BJ (cell line): ENCODE measurements at regions not wholly inside any gene's neighbourhood (a gene's known extent, or its start where the extent isn't known, plus 50 kb on each side); places are given as distances from the start of the nearest gene placed in this dataset.
A peak's percentile ranks its signal among the peaks of the same experiment; 100 is the strongest.

Source experiments
- CTCF ChIA-PET: fragments of 350-600 bp; formaldehyde crosslinking; extraction: SDS; loops from one replicate; lab custom pipeline; 2021; ENCODE audit warnings: antibody characterized with exemption, inconsistent platforms; lab: Yijun Ruan, JAX
- POLR2A ChIA-PET: fragments of 300-600 bp; sonication (Branson Sonifier 250); formaldehyde crosslinking; extraction: SDS; loops from one replicate; lab custom pipeline; 2021; ENCODE audit warnings: antibody characterized with exemption; lab: Charles Lee
- DNase-seq: peaks from one replicate; pipeline ENCODE4 v3.0.0-alpha.2; 2011; ENCODE audit warnings: low read depth
- H3K27me3 ChIP-seq: 2 replicates; pipeline ENCODE4 v1.6.0; 2011; ENCODE audit warnings: low read length; ENCODE audit not compliant: control insufficient read depth, insufficient read depth
- H3K36me3 ChIP-seq: 2 replicates; pipeline ENCODE4 v1.5.1; 2011; ENCODE audit warnings: low read length; ENCODE audit not compliant: control insufficient read depth, insufficient read depth
- H3K4me3 ChIP-seq: 2 replicates; pipeline ENCODE4 v1.5.1; 2011; ENCODE audit warnings: low read depth, mild to moderate bottlenecking, control low read depth, low read length
- CTCF ChIP-seq: IDR thresholded peaks from 2 replicates; pipeline ENCODE4 v1.5.1; 2011; ENCODE audit warnings: low read depth, mild to moderate bottlenecking, control low read depth, inconsistent platforms, low read length, moderate library complexity; ENCODE audit not compliant: insufficient read depth

DNA sequence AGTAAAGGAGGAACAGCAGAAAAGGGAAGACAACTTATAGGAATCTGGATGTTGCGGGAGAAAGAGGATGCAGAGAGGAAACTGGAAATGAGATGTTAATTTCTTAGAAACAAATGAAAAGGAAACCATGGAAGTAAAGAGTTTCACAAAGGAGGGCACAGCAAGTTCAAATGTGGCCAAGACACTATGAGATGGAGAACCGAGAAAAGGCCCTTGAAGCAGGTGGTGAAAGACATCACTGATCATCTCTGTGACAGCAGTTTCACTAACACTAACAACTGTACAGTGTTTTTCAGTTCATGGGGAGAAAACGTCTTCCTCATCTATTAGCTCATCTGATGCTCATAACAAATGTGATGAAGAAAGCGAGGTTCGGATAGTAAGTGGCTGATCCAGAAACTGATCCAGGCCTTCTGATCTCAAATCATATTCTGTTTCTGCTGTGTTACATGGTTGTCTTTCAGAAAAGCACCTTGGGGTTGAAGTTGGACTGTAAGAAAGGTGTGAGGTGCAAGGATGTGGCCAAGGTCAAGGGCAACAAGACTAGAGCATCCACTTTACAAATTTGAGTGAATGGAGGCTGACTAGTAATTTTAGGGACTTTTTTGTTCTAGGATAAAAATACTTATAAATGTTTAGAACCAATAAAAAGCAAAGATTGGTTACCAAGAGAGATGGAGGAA lies 492.1 kb upstream of the CADM1 start:
- Histone ChIP-seq H3K4me3 (no peak overlapping the region), H3K27me3 (no peaks in the 10 kb centered on the region), H3K36me3 (no peaks in the 10 kb centered on the region)
- no peak for DNase-seq
- TF ChIP-seq CTCF = no peak
- ChIA-PET CTCF (no interaction called here), POLR2A (no interaction called here)

- no peak for DNase-seq
- H3K4me3 ChIP-seq = no peak overlapping the region
- no peaks in the 10 kb centered on the region for H3K36me3 ChIP-seq
- ChIA-PET POLR2A (no interaction called here), CTCF (no interaction called here)
- H3K27me3 ChIP-seq = no peaks in the 10 kb centered on the region
- no peak for TF ChIP-seq CTCF
Measured at GRCh38 chr11:115993590-115993989, 489.4 kb upstream of the CADM1 start.

GRCh38 chr11:115990004-115990447 lies 485.8 kb upstream of the CADM1 start:
- peak; percentile 9; the same call in 1 of the 2 replicates for TF ChIP-seq CTCF
- CTCF ChIA-PET = no interaction called here
- no peak for DNase-seq
- POLR2A ChIA-PET = no interaction called here
- Histone ChIP-seq H3K4me3 (no peak overlapping the region), H3K27me3 (no peaks in the 10 kb centered on the region), H3K36me3 (no peaks in the 10 kb centered on the region)

DNA sequence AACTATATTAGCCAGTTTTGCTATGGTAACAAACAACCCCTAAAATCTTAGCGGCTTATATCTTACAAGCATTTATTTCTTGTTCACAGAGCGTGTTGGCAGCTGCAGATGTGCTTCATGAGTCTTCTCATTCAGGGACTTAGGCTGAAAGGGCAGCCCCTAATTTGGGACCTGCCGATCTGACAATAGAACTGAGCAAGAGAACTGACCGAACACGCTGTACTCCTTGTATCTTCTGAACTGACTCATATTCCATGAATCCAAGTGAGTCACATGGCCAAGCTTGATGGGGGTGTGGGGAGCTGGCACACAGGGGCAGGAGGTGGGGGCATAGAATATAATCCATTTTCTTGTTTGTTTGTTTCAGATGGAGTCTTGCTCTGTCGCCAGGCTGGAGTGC lies 481.7 kb upstream of the CADM1 start:
- no peak for DNase-seq
- no peaks in the 10 kb centered on the region for H3K27me3 ChIP-seq
- no peaks in the 10 kb centered on the region for H3K36me3 ChIP-seq
- no peak overlapping the region for H3K4me3 ChIP-seq
- CTCF ChIA-PET = no interaction called here
- POLR2A ChIA-PET = no interaction called here
- TF ChIP-seq CTCF = no peak

DNA sequence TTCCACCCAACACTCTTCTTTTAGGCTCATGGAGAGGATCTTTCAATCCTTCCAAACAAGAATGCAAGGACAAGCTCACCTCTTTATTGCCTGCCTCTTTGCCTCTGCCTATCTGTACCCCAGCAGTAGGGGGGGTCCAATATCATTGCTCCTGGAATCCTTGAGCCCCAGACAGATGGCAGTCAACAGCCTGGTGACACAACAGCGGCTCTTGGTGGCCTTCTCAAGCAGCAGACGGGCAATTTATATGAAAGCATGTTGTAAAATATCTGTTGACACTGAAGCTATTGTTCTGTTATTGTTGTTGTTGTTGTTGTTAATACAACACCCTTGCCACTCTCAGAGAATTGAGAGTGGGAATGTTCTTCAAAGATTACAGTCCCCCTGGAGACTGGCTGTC lies 480.0 kb upstream of the CADM1 start:
- POLR2A ChIA-PET = no interaction called here
- no peak for TF ChIP-seq CTCF

More for the DNA sequence above, 480.0 kb upstream of the CADM1 start:
- CTCF ChIA-PET = no interaction called here
- no peak for DNase-seq
- no peak overlapping the region for H3K4me3 ChIP-seq
- no peaks in the 10 kb centered on the region for H3K36me3 ChIP-seq
- no peaks in the 10 kb centered on the region for H3K27me3 ChIP-seq
